Fibroblast of lung (primary cell): ENCODE measurements at regions not wholly inside any gene's neighbourhood (a gene's known extent, or its start where the extent isn't known, plus 50 kb on each side); places are given as distances from the start of the nearest gene placed in this dataset.

ENCODE experiments used
- CTCF ChIP-seq, 2 donors: IDR thresholded peaks in 1 of 2; conservative IDR thresholded peaks in 1 of 2; 1 replicate in 1 of 2; 2 replicates in 1 of 2; pipeline ENCODE4 v1.5.1; 2011 to 2012; ENCODE audit warnings: low read length in 2 of 2, control low read depth in 1 of 2, inconsistent platforms in 1 of 2, low read depth in 1 of 2, mild to moderate bottlenecking in 1 of 2
- EZH2 ChIP-seq: IDR thresholded peaks from 2 replicates; pipeline ENCODE4 v1.5.1; 2012; ENCODE audit warnings: low read length, control low read depth, mild to moderate bottlenecking; ENCODE audit errors: missing control alignments

- TF ChIP-seq CTCF (conservative IDR thresholded peaks at IDR 0.05 in 1 of 2, IDR thresholded peaks at IDR 0.05 in 1 of 2; ENCODE audit: low read depth in 1 of 2, low read length in 2 of 2) (no peak), EZH2 (no peak)
These were observed 65.7 kb upstream of the PPM1B start for GRCh38 chr2:44102790-44103562.
